Stimulated activated CD8-positive, alpha-beta memory T cell treated with anti-CD3 and anti-CD28 coated beads, Interleukin-2, amount 100 ng/mL, for 48 hours (primary cell): ENCODE measurements at regions not wholly inside any gene's neighbourhood (a gene's known extent, or its start where the extent isn't known, plus 50 kb on each side); places are given as distances from the start of the nearest gene placed in this dataset.
A peak's percentile ranks its signal among the peaks of the same experiment; 100 is the strongest.
"Not testable (repeated sequence)": the region's sequence is repeated elsewhere in the genome, so short reads cannot be mapped to it uniquely, and the experiment has no call there.

Experiments used
- DNase-seq, 2 donors: peaks; one replicate each; pipeline ENCODE4 v3.0.0-alpha.2; 2020; ENCODE audit warnings: low read depth in 2 of 2

DNA sequence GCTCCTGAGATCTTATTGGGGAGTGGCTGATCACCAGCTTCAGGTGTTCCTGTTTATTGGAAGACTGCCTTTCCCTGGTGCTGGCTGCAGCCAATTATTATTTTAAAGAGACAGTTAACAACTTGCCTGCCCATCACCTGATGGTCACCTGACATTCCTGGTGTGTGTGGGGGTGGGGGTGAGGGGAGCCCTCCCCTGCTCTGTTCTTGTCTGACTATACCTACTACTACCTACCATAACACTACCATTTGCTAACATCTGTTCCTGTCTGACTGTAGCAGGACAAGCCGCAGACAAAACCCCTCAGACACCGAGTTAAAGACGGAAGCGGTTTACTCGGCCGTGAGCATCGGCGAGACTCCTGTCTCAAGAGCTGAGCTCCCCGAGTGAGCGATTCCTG, 54.9 kb upstream of the NBPF3 start:
- DNase-seq = no peak

DNA sequence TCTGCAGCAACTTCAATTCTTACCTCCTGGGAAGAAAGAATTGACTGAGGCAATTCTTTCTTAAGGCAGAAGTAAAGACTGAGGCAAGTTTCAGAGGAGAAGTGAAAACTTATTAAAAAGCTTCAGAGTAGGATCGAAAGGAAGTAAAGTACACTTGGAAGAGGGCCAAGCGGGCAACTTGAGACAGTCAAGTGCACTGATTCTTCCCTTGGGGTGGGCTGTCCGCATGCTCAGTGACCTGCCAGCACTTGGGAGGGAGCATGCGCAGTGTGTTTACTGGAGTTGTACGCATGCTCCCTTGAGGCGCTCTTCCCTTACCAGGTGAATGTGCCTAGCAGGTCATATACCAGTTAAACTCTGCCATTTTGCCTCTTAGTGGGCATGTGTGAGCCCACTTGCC, 55.3 kb upstream of the NBPF3 start:
- no peak for DNase-seq

DNA sequence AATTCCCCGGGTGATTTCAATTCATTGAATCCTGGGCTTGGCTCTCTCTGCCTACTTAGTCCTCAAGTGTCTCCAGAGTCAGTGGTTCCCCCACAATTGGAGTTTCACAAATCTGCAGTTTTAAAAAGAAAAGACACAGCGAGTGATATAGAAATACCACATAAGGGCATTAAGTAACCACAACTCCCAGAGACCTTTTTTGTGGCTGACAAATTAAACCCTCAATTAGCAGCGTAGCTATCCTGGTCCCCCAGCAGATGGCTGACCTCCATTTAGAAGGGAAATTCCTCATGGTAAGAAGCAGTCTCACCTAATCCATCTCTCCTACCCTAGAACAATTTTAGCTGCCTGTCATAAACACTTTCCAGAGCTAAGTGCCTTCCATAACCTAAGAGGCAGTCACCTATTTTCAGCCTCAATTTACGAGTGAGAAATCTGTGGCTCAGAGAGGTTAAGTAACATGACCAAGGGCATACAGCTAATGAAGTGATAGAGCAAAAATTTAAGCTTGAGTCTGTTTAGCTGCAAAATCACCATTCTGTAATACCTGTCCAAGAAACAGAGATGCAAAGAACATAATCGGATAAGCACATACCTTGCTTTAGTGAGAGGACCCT, 56.0 kb upstream of the NBPF3 start:
- DNase-seq = no peak

DNA sequence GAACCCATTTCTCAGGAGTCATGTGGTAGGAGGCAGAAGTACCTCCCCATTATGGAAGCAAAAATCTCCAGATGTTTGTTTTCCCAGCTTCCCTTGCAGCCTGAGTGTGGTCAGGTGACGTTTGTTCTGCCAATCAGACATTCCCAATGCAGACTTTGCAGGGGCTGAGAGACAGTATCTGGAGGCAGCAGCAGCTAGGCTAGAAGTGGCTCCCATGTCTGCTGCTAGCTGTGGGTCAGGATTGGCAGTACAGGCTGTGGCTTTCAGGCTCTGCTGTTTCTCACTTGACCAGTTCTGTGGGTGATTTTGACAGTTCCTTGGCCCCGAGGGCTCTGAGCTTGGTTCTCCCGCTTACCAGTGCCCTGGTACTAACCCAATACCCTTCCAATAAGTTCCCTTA, 58.6 kb upstream of the NBPF3 start:
- no peak for DNase-seq

DNA sequence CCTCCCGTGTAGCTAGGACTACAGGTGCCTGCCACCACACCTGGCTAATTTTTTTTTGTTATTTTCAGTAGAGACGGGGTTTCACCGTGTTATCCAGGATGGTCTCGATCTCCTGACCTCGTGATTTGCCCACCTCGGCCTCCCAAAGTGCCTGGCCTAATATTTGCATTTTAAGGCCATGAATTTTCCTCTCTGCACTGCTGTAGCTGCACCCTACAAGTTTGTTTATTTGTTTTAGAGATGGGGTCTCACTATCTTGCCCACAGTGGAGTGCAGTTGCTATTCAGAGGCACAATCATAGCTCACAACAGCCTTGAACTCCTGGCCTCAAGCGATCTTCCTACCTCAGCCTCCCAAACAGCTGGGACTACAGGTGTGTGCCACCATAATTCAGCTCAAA, 59.8 kb upstream of the NBPF3 start:
- DNase-seq = not testable (repeated sequence)

DNA sequence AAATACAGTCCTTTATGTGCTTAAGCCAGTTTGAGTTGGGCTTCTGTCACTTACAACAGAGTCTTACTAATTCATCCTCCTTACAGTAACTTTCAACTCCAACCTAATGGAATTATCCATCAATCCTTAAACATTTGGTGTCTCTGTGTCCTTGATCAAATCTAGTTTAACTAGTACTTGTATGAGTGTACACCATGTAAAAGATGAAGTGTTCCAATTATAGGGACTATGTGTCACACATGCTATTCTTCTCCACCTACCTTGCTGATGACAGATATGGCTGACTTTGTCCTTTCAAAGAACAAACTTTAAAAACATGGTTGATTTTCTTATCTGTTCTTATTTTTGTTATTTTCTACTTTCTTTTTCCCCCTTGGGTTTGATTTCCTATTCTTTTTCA, 60.4 kb upstream of the NBPF3 start:
- no peak for DNase-seq

DNA sequence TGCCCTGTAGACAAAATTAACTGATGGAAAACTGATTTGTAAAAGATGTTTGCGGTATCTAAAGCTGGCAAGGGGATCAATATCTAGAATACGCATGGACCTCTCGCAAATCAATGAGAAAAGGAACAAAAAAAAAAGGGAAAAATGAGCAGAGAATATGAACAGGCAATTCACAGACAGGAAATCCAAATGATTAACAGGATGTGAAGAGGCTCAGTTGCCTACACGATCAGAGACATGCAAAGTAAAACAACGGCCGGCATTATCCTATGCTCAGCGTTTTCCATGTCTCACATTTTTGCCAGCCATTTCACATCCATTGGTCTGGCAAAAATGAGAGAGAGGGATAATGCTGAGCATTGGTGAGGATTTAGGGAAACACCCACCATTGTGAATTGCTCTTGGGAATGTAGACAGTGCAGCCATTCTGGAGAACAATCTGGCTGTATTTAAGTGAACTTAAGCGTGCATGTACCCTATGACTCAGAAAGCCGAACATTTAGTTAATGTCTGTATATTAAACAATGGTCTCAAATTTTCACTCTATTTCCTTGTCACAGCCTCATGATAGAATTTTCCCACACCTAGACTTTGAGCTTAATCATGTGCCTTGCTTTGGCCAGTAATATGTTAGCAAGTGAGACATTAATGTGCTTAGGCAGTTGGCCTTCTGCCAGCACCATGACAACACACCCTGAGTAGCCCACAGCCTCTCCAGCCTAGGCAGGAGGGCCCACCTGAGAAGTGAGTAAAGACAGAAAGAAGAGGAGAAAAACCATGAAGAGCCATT, 61.0 kb upstream of the NBPF3 start:
- DNase-seq = no peak

DNA sequence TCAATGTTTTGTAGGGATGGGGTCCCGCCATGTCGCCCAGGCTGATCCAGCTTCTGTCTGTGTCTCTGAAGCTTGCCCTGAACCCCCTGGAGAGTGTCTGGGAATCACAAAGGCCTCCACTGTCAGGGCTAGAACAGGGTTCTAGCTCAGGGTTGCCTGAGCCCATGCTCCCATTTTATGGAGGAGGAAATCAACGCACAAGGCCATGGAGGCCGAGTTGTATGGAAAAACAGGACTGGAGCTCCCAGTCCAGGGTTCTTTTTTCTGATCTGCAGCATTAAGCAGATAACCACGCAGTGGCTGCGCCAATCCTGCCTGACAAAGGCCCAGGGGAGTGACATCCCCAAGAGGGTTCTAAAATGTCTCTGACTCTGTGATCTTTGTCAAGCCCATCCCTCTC, 67.6 kb upstream of the NBPF3 start:
- no peak for DNase-seq

DNA sequence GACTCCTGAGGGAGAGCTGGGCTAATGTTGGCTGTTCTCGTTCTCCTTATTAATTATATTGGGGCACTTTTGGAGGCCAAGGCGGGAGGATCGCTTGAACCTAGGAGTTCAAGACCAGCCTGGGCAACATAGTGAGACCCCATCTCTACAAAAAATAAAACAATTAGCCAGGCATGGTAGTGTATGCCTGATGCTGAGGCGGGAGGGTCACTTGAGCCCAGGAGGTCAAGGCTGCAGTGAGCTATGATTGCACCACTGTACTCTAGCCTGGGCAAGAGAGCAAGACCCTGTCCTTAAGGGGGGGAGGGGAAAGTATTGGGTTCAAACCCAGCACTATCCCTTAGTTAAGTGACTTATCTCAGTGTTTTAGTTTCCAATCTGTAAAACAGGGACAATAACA, 70.0 kb upstream of the NBPF3 start:
- DNase-seq = no peak

DNA sequence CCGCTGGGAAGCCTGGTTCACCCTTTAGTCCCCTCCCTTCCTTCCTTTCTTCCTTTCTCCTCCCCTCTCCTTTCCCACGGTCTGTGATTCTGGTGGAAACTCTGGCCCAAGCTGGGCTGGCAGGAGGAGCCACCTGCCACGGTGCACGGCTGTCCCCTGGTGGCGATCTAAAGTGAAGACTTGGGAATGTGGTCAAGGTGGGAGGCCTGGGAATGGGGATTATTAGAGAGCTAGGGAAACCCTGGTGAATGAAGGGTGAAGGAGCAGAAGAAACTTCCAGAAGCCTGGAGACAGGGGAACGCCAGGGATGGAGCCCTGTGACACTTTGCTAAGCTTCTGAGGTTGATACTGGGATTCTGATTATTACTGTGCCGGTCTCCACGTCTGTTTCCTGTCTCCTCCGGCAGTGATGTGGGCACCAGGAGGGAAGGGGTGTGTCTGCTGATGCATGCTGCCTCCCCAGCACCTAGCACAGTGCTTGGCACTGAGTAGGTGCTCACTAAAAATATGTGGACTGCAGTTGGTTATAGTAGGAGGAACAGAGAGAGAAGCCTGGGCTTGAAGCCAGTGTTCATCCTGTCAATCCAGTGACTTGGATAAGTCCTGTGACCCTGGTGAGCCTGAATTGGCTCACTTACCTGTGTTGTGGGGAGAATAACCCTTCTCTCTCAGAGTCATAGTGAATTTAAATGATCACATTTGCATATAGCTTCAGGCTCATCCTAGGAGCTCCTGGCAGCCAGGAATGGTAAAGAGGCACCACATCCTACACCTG, 71.2 kb upstream of the NBPF3 start:
- DNase-seq = peak in 1 of 2 donors; percentile 45

DNA sequence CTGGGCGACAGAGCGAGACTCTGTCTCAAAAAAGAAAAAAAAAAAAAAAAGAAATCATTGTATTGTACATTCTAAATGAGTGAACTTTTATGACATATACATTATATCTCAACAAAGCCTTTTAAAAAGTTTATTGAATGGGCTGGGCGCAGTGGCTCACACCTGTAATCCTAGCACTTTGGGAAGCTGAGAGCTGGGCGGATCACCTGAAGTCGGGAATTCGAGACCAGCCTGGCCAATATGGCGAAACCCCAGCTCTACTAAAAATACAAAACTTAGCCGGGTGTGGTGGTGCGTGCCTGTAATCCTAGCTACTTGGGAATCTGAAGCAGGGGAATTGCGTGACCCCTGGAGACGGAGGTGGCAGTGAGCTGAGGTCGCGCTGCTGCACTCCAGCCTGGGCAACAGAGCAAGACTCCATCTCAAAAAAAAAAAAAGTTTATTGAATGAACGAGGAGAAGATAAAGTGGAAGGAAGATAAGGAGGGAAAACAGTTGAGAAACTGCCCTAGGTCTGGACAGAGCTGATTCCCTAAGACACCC, 71.9 kb upstream of the NBPF3 start:
- not testable (repeated sequence) for DNase-seq

DNA sequence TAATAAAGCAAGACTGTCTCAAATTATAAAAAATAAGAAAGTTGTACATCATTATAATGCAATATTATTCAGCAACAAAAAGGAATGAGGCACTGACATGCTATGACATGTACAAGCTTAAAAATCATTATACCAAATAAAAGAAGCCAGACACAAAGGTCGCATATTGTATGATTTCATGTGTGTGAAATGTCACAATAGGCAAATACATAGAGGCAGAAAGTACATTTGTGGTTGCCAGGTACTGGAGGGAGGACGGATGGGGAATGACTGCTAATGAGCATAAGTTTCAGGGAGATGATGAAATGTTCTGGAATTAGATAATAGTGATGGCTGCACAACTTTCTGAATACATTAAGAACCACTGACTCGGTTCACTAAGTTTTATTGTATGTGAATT, 73.6 kb upstream of the NBPF3 start:
- no peak for DNase-seq

DNA sequence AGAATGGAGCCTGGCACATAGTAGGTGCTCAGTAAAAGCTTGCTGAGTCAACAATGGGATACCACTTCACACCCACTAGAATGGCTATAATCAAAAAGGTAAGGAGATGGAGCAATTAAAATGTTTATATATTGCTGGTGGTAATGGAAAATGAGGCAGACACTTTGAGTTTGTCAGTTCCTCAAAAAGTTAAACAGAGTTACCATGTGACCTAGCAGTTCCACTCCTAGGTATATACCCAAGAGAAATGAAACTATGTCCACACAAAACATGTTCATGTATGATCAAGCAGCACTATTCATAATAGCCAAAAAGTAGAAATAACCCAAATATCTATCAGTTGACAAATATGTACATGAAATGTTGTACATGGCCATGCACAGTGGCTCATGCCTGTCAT, 74.8 kb upstream of the ECE1 start:
- no peak for DNase-seq

DNA sequence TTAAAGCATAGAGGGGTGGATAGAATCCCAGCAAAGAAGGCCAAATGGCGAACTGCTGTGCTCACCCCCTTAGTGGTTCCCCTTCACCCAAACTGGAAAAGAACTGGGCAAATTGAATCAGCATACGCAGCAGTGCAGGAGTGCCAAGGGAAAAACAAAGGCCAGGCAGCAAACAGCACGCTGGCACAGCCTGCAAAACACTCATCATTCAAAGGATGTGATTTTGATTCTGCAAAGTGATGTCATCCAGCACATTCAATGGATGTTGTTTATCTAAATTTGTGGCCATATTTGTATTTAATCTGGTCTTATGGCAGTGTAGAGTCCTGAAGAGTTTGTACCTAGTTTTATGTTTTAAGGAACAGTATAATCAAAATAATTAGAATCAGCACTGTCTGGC, 71.8 kb upstream of the ECE1 start:
- no peak for DNase-seq

DNA sequence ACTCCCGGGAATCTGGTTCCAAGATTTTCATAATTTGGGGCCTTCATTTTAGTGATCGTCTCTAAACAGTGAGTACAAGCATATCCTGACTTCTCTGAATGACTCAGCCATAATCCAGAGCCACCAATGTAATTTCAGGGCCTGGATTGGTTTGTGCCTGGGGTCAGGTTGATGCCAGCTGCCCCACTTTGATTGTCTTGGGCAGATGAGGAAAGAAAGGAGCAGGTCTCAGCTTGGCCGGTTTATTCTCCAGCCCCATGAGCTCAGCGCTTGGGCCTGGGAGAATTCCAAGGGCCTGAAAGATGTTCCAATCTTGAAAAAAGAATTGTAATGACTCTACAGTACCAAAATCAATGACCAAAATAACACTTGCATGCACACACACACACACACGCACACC, 71.2 kb upstream of the ECE1 start:
- no peak for DNase-seq

DNA sequence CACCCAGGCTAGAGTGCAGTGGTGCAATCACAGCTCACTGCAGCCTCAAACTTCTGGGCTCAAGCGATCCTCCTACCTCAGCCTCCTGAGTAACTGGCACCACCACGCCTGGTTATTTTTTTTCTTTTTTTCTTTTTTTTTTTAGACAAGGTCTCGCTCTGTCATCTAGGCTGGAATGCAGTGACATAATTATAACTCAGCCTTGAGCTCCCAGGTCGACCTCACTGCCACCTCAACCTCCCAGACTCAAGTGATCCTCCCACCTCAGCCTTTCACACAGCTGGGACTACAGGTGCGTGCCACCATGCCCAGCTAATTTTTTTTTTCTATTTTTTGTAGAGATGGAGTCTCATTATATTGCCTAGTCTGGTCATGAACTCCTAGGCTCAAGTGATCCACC, 66.9 kb upstream of the ECE1 start:
- no peak for DNase-seq

DNA sequence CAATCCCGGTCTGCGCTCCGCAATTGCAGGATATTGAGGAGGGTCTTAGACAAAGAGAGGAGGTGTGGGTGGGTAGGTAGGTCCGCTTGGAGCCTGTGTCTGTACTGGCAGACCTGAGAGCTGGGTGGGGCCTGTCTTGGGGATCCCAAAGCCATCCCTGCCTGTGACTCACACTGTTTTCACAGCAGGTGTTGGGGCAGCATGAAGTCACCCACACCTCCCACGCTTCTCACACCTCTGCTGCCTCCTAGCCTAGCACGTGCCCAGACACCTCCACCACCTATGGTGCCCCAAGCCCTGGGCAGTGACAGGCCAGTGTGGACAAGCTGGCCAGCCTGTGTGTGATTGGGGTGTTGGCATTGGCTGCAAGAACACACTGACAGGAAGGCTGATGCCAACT, 65.7 kb upstream of the ECE1 start:
- DNase-seq = peak in 1 of 2 donors; percentile 30

DNA sequence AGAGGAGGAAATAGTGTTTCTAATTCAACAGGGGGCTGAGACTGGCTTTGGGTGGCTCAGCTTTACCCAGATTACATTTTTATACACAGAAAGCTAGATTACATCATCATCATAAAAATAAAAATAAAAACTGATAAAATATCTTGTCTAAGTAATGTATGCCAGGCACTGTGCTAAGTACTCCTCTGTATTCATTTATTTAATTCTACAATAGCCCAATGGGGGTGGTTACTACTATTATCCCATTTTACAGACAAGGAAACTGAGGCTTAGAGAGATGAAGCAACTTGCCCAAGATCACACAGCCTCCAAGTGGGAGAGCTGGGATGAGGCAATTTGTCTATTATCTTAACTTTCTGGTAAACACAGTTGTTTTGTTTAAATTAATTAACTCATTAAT, 62.3 kb upstream of the ECE1 start:
- DNase-seq = no peak

DNA sequence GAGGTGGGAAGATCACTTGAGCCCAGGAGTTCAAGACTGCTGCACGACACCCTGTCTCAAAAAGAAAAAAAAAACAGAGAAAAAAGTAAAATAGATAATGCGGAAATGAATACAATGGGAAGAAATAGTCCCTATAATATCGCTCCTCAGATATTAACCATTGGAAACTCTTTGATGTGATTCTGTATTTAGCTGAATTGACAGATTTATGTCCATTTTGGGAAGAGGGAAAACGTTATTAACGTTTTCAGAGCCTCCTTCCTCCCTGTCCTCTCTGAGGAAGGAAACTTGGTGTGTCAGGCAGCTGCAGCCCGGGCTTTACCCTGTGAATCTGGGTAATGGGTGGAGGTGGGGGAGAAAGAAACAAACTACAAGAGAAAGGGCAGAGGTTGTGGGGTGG, 61.6 kb upstream of the ECE1 start:
- DNase-seq = no peak

DNA sequence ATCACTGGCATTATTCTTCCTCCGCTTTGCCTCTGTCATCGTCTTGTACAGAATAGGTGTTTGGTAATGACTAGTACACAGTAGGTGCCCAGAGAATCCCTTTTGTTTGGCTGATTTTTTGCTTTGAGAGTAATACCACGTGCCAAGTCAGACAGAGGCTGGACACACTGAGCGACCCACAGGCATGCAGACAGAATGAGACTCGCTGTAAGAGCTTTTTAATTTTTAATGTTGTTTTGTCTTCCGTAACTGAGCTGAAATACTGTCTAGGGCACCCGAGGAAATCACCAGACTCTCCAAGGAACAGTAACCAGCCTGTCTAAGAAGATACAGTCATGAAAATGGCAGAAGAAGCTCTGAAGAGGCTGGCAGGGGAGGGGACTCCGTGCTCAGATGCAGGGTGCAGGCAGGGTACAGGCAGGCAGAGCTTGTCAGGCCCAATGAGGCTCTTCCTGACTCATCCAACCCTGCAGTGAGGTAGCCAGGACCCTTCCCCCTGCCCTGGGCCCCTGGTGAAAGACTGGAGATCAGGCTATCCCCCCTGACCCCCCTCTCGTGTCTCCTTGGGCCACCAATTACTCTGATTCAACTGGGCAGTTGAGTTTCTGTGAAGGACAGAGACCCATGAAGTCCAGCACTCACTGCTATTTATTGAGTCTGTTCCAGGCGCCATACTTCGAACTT, 60.1 kb upstream of the ECE1 start:
- DNase-seq = no peak

DNA sequence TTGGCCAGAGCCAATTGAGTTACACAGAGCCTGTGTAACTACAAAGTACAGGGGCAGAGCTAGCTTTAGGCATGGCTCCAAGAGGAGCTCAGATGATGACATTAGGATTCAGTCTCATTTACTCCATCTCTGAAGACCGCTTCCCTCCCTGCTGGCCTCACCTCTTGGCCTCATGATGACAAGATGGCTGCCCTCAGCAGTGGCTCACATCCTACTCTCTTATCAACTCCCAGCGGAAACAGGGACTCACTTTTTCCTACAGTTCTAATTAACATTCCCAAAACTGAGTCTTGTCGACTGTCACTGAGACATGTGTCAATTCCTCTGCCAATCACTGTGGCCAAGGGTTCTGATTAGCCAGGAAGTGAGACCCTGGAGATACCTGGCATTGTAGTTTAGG, 59.4 kb upstream of the ECE1 start:
- DNase-seq = no peak

DNA sequence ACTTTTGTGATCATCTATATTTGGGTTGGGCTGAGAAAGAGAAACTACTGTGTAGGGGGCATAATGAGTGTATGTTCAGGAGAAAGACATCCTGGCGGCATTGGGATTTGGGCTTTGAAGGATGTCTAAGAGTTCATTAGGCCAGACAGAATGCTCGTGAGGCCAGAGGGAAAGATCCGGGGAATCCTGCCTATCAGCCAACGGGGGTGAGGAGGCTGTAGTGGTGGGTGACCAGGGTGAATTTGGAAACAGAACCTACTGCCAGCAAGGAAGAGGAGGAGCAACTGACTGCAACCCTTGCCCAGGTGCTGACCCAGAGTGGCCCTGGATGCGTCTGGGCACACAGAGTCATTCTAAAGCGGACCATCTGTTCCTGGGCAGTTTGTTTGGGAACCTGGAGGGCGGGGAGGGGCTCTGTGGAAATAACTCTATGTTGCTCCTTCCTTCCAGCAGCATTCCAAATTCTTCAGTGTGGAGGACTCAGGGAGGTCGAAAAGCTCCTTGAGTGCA, 56.9 kb upstream of the ECE1 start:
- DNase-seq = no peak
